ENCODE measurements at regions not wholly inside any gene's neighbourhood (a gene's known extent, or its start where the extent isn't known, plus 50 kb on each side); places are given as distances from the start of the nearest gene placed in this dataset.
"Not testable (repeated sequence)": the region's sequence is repeated elsewhere in the genome, so short reads cannot be mapped to it uniquely, and the experiment has no call there.

GRCh38 chr6:163892824-163893561 lies 478.5 kb downstream of the QKI start:
- DNase-seq (ENCODE audit: low read depth) = peak; percentile 33

GRCh38 chr6:163889904-163890514 lies 475.5 kb downstream of the QKI start:
- no peak for DNase-seq (ENCODE audit: low read depth)

- no peak for DNase-seq (ENCODE audit: low read depth)
Observed at GRCh38 chr6:163888030-163888819, 473.7 kb downstream of the QKI start.

- no peak for DNase-seq (ENCODE audit: low read depth)
Observed at GRCh38 chr6:163886428-163886827, 471.9 kb downstream of the QKI start.

GRCh38 chr6:163883984-163884383 lies 469.5 kb downstream of the QKI start:
- no peak for DNase-seq (ENCODE audit: low read depth)

DNA sequence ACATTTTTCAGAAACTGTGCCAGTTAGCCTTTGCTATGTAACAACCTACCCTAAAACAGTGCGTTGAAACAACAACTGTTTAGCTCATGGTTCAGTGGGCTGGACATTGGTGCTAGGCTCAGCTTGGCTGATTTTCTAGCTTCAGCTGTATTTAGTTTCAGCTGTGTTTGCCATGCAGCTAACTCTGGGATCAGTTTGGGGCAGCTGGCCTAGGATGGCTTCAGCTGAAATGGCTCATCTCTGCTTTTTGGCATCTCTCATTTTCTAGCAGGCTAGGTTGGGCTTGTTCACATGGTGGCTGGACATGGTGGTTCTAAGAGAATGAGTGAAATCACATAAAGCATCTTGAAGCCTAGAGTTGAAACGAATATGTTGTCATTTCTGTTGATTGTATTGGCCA lies 464.2 kb downstream of the QKI start:
- DNase-seq (ENCODE audit: low read depth) = no peak

DNA sequence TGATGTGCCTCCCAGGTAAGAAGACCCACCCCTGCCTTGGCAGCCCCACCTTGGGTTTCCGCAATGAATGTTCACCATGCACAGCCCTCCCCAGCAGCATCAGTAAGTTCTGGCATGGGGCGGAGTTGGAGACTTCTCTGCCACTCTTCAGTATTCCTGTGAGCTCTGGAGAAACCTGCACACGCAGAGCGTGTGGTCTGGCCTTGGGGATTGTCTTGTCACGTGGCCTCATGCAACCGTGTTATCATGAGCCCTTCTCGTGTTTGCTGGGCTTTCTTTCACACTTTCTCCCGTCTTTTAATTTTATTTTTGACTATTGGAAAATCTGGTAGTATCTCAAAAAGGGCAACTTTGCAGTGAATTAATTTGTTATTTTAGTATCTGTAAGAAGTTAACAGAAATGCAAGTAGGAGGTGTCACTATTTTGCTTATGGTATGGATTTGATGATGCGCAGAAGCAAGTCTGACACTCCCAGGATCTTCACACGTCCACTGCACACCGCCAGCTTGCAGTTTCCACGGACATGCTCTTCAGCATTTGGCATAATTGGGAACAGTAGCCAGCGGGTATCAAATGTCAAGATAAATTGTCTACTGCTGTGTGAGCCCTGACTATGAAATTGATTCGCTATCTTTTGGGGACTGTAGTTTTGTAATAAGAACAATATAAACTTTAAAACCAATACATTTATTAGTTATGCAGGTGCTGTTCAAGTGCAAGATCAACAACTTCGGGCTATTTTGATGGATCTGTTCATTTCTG lies 463.5 kb downstream of the QKI start:
- no peak for DNase-seq (ENCODE audit: low read depth)

GRCh38 chr6:163876391-163876790 lies 461.9 kb downstream of the QKI start:
- no peak for DNase-seq (ENCODE audit: low read depth)

- DNase-seq (ENCODE audit: low read depth) = no peak
Observed at GRCh38 chr6:163874784-163875183, 460.3 kb downstream of the QKI start.

- DNase-seq (ENCODE audit: low read depth) = no peak
Observed at GRCh38 chr6:163872335-163872734, 457.8 kb downstream of the QKI start.

DNA sequence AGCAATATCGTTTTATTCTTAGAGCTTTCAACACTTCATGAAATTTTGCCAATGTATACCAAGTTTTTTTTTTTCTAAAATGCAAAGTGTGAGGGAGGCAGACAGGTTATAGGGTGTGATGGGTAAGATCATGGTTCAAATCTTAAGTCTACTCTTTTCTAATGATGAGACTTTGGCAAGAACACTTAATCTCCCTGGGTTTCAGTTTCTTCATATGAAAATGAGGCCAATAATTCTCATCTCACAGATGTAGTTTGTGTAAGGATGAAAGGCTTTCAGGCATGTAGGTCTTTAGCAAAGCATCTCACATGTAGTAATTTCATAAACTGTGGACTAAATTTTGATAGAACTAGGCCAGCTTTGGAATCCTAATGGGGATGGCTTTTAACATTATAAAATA lies 457.1 kb downstream of the QKI start:
- no peak for DNase-seq (ENCODE audit: low read depth)

DNA sequence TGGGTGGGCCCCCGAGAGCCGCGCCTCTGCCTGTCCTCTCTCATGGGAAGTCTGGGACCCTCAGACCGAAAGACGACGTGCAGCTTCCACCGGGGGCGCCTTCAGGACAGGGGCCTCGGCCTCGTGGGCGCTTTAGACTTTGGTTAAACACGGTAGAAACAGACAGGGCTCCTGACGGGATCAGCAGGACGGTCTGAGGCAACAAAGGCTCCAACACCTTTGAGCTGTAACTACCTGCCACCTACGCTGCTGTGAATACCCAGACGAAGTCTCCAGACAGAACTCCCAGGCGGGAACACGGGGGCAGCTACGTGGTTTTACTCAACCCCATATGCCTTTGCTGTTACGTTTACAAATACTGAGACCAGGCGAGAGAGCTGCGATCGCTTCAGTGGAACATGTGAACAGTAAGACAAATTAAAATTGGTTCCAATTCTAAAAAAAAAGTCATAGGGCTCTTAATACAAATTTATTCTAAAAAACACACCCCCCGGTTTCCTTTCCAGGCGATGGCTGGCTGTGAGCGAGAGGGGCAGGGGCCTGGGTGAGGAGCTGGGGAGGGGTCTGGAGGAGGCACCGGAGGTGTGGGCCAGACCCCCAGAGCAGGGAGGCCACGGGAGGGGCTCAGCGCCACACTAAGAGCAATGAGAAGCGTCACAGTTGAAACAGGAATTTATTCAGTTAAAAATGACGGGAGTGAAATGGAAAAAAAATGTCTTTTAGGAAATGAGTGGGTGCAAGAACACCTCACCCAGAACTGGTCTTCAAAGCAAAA lies 453.2 kb downstream of the QKI start:
- DNase-seq (ENCODE audit: low read depth) = no peak

DNA sequence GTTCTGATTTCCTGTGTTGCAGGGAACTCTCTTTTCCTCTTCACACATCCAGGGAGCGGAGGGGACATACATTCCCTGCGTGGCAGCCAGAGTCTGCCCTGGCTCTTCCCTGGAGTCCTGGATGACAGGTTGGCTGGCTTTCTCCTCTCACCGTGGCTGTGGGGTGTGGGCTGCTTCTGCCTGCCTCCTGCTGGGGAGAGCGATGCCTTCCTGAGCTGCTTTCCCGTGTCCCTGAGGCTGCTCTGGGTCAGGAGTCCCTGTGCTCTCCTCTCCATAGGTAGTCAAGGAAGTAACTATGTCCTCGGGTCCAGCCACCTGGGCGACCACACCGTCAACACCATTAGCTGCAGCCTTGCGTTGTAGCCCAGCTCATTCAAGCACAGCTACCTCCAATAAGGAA lies 451.7 kb downstream of the QKI start:
- DNase-seq (ENCODE audit: low read depth) = no peak

DNA sequence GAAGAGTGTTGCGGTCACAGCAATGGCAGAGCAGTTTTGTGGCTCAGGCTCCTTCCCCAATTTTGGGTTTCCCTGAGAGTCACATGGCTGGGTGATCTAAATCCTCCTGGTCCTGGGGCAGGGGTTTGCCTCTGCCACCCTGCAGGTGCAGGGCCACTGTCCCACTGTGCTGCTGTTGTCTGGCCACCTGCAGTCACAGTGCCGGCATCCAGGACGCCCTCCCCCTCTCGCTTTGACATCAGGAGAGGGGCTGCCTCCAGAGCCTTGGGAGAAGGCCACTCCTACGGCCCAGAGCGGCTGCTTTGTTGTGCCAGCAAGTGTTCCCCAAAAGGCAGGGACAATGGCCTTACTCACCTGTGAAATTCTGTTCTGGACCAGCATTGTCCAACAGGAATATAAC lies 449.0 kb downstream of the QKI start:
- DNase-seq (ENCODE audit: low read depth) = no peak

DNA sequence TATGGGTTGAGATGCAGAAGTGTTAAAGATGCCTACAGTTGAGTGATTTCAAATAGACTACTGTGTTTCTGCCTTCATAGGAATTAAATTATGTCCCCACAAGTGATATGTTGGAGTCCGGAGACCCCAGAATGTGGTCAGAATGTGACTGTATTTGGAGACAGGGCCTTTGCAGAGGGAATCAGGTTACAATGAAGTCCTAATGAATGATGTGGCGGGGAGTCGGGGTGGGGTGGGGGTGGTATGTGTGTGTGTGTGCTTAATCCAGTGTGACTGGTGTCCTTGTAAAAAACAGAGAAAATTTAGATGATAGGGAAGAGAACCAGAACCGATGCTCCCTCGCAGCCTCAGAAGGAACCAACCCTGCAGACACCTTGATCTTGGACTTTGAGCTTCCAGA lies 448.2 kb downstream of the QKI start:
- DNase-seq (ENCODE audit: low read depth) = peak; percentile 8

DNA sequence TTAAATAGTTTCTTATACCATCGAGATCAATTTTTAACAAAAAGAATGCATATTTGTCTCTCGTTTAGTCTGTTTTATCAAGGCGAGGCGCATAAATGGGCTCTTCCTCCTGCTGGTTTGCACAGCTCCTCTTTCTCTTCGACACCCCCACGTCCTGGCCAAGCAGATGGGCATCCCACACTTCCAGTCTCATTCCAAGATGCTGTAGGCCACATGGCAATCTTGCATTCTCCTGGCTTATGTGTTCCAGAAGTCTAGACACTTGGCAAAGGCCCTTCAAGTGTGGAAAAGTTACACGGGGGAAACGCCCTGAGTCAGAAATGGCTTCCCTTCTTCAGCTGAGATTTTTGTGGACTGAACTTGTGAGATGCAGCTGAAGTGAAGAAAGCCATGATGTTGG lies 447.1 kb downstream of the QKI start:
- DNase-seq (ENCODE audit: low read depth) = no peak

DNA sequence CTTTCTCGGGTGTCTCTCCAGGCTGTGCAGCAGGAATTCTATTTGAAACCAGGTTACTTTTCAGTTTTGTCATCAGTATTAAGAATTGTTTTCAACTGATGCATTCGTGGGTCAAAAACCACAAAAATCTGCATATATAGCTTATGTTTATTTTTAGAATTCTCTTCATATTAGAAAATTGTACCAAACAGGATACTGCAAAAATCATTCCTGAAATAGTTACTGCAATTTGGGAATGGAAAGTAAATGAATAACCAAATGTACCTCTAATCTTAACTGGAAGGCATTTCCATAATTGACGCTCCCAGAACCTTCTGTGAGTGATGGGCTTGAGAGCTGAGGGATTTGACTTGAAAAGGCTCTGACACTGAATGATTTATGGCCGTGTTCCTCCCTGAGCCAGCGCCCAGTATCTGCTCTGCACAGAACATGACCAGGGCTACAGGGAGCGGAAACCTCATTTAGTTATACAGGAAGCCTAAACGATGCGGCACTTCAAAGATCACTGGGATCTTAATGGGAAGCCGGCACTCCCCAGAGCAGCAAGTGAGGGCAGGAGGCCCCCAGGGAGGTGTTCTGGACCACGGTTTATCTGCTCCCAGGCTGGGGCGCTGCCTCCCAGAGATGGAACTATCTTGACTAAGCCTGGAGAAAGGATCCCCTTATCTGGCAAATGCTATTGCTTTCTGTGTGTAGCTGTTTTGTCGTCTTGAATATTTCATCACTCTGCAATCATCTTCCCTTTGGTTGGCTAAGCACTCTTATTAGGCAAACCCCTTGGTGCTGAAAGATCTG lies 446.0 kb downstream of the QKI start:
- no peak for DNase-seq (ENCODE audit: low read depth)

DNA sequence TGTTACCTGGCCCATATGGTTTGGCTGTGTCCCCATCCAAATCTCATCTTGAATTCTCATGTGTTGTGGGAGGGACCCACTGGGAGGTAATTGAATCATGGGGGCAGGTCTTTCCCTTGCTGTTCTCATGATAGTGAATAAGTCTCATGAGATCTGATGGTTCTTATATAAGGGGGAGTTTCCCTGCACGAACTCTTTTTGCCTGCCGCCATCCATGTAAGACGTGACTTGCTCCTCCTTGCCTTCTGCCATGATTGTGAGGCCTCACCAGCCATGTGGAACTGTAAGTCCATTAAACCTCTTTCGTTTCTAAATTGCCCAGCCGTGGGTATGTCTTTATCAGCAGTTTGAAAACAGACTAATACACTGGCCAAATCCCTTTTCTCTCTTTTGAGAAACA lies 444.4 kb downstream of the QKI start:
- DNase-seq (ENCODE audit: low read depth) = not testable (repeated sequence)

- DNase-seq (ENCODE audit: low read depth) = no peak
Observed at GRCh38 chr6:163857421-163857820, 442.9 kb downstream of the QKI start.

DNA sequence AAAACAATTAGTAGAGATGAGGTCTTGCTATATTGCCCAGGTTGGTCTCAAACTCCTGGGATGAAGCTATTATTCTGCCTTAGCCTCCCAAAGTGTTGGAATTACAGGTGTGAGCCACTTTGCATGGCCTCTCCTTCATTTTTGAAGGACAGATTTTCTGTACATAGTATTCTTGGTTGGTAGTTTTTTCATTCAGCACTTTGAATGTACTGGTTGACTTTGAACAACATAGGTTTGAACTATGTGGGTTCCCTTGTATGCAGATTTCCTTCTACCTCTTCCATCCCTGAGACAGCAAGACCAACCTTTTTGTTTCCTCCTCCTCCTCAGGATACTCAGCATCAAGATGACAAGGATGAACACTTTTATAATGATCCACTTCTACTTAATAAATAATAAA lies 436.4 kb downstream of the QKI start:
- DNase-seq (ENCODE audit: low read depth) = no peak
